CD4-positive, alpha-beta T cell treated with Interleukin-4 for 1 hour (primary cell): ENCODE measurements at regions not wholly inside any gene's neighbourhood (a gene's known extent, or its start where the extent isn't known, plus 50 kb on each side); places are given as distances from the start of the nearest gene placed in this dataset.

Experiments
- DNase-seq, 2 donors: peaks; one replicate each; pipeline ENCODE4 v3.0.0-alpha.2; 2020 to 2022

DNA sequence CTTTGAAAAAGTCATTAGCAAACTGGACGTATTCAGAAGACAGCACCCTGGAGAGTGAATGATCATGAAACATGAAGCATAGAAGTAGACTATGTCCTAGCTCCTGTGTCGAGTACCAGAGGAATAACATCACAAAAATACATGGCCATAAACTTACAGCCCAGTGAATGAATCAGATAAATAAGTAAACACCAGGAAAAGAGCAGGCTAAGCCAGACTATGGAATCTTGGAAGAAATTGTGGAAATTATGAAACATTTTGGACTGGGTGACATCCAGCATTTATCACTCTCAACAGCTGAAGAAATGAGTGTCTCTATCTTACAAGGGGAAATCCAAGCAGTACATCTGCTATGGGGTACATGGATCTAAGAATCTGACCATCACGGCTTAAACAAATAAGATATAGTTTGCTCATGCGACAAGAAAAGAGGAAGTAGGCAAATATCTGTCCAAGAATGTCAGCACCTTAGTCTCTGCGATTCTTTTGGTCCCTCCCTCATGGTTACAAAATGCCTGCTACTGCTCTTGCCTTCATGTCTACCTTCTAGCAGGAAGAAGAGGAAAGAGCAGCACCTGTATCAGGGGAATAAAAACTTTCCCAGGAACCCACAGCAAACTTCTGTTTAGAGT lies 481.5 kb downstream of the BCOR start:
- DNase-seq = no peak

DNA sequence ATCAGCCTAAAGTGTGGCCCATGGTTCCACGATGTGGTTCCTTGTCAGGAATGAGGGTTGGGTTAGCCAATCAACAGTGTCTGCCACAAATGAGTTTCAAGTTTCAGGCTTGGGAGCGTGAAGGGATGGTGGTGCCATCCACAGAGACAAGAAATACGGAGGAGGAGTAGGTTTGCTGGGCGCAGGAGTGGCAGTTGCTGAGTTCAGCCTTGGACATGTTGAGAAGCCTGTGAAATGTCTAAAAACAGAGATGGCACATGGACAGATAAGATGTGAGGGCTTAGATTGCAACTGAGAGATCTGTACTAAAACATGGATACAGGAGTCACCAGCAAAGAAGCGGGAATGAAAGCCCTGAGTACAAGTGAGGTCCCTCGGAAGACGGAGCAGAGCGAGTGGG lies 481.0 kb downstream of the BCOR start:
- DNase-seq = no peak

GRCh38 chrX:39618178-39618577 lies 479.6 kb downstream of the BCOR start:
- DNase-seq = no peak

DNA sequence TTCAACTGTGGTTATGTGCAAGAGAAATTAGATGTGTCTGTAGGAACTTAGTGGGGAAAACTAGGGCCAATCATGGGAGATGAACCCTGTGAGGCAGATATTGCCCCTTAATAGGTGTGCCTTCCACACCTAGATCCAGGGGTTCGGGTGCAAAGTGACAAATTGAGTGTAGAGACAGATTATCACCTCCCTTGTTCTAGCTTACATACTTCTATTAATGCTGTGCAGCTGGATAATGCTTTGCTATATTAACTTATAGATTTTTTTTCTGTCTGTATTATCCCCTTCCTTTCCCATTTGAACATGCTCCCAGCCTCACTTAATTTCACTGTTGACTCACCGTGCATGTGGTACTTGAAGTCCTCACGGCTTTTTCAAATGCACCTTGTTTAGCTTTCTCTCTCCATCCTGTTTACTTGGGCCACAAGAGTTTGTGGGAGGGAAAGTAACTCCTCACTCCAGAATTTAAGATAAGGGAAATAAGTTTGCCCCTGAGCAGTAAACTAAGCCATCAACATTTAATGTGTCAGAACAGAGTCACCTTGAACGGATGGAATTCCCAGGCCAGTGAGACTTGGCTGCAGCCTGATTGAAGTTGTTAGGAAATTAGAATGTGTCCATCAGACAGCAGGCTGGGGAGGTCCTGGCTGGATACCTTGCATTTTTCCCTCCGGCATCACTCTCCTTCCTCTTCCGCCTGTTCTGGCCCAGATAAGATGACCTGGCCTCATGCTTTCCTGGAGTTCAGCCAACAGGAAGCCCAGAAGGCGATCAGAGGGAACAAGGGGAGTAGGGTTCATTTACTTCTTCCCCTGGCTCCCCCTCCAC lies 478.4 kb downstream of the BCOR start:
- no peak for DNase-seq

- no peak for DNase-seq
Observed at GRCh38 chrX:39624166-39624565, 473.6 kb downstream of the BCOR start.

- DNase-seq = no peak
Observed at GRCh38 chrX:39625810-39626209, 471.9 kb downstream of the BCOR start.

DNA sequence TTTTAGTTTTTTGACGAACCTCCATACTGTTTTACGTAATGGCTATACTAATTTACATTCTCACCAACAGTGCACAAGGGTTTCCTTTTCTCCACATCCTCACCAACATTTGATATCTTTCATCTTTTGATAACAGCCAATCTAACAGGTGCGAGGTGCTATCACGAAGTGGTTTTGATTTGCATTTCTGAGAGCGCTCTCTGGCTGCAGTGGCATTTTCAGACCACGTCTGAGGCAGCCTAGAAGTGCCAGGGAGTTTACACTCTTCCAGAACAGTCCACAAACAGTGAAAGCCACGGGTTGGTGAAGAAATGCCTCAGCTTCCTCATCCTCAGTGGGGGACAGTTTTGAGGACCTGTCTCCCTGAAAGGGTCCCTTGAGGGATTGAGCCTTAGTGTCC lies 471.0 kb downstream of the BCOR start:
- no peak for DNase-seq

DNA sequence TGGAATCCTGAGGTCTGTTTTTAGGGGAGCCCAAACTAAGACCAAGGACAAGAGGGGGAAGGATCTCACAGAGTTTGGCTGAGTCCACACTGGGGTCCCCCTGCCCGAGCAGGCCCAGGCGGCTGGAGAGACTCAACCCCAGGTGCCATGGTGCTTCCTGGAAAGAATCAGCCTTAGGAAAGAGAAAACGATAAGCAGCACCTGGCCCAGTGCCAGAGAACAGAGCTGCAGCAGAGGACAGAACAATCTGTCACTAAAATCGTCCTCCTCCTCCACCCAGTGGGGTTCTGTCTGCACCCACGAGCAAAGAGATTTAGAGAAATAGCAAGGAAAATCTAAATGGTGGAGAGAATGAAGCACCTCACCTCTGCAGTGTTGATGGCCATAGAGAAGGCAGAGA lies 470.5 kb downstream of the BCOR start:
- no peak for DNase-seq

DNA sequence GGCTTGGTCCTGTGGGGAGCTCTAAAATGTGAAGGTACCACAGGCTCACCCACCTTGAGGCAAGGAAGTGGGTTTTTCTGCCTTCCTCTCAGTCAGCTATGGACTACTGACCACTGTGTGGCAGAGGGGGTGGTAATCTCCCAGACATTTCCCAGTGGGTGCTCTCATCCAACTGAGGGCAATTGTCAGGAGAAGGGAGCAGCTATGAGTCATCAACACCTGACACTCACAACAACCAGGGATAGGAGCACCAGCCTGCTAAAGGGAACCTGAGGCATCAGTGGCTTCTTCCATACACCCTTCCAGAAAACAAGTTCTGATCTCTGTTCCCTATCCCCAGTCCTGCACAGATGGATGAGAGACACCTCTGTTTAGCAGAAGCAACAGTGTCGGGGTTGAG lies 468.8 kb downstream of the BCOR start:
- DNase-seq = no peak

GRCh38 chrX:39630344-39630743 lies 467.4 kb downstream of the BCOR start:
- DNase-seq = no peak

GRCh38 chrX:39631276-39632229 lies 466.2 kb downstream of the BCOR start:
- DNase-seq = no peak

DNA sequence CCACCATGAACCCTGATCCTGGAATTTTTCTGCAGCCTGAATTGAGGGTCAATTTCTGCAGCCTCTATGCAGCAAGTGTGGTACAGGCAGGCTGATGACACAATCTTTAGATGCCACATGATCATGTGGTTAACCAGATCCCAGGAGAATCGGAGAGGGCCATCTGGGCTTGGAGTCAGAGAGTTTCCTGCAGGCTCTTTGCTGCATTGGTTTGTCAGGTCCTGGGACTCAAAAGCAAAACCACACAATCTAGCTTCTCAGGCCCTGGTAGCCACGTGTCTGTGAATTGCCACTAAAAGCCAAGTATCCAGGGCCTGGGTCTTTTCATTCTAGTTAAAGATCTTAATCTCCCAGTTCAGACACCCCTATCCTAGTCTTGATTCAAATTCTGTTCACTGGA lies 464.5 kb downstream of the BCOR start:
- DNase-seq = no peak

DNA sequence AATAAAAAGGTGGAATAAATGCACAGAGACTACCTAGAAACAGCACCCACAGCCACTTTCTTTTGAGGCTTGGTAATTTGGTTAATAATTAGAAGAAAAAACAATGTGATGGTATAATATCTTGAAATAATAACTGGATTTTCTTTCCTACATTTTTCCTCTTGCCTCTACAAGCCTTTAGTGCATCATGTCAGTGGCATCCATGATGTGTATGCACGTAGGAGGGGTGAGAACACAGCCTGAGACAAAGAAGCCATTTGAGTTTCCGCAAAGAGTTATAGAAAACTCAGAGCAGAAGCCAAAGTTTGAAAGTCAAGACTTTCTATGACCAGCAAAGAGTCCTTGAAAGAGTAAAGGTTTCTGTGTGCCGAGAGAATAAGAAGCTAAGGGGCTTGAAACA lies 461.3 kb downstream of the BCOR start:
- no peak for DNase-seq

DNA sequence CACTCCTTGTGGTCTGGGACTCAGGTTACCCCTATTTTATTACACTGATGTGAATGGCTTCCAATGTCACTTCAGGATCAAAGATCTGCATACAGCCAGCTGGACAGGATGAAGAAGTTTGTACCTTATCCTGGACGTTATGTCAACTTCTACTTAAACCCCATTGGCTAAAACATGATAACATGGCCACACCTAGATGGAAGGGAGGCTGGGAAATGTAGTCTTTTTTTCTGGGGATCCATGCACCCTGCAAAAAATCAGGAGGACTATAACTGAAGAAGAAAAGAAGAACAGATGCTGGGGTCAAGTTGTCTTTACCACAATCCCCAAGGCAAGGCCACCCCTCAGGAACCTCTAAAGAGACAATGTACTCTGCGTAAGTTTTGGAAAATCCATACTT lies 459.2 kb downstream of the BCOR start:
- DNase-seq = no peak

DNA sequence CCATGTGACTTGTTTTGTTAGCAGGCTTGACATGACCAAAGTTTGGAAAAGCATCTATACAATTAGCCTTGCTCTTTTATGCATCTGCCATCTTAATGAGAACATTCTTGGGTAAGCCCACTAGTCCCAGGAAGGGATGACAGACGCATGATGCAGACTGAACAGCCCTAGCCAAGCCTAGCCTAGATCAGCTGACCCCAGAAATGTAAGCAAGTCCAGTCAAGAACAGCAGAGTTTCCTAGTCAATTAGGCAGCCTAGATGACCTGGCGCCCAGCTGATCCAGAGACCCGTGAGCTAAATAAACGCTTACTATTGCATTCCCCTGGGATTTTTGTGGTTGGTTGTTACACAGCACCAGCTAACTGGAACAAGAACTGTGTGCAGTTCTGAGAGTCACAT lies 457.9 kb downstream of the BCOR start:
- no peak for DNase-seq

- DNase-seq = no peak
Observed at GRCh38 chrX:39640866-39641265, 456.9 kb downstream of the BCOR start.

- DNase-seq = no peak
Observed at GRCh38 chrX:39642071-39642470, 455.7 kb downstream of the BCOR start.

DNA sequence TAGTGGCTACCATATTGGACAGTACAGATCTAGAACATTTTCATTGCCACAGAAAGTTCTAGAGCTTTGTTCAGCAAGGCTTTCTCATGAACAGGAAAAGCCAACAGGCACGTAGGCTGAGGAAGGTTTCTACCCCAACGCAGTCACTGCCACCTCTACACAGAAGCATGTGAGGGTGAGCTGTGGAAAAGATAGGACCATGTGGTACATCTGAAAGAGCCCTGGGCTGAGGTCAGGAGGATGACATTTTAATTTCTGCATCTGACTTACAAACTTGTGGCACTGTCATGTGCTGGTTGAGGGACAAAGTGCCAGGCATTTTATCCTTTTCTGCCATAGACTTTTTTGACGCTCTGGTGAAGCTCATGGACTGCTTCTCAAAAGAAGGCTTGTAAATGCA lies 454.2 kb downstream of the BCOR start:
- no peak for DNase-seq

DNA sequence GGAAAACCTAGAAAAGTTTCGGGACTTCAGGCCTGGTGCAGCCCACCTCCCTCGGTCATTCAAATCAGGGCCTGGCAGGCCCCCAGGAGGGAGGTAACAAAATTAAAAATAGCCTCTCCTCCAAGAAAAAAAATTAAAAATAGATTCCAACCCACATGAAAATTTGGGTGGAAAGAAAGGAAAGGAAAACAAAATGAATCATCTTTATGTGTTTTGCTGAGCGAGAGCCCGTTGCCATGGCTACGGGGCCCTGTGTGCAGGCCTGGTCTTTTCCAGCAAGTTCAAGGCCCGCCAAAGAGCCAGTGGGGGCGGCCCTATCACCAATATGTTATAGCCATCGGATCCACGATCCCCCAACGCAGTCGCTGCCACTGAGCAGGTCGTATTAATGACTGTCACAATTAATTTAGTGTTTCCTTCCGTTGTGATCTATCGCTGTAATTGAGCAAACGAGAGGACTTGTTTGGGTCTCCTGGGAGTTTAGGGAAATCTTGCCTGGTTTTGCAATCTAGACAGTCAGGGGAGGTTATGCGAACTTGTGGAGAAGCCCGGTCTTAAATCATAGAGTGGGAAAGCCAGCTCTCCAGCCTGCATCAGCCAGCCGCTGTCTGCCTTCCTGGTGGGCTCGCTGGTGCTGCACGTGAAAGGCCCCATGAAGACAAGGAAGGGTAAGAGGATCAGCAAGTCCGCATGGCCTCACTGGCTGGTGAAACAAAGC lies 452.4 kb downstream of the BCOR start:
- DNase-seq = no peak

GRCh38 chrX:39648548-39649254 lies 449.1 kb downstream of the BCOR start:
- no peak for DNase-seq

DNA sequence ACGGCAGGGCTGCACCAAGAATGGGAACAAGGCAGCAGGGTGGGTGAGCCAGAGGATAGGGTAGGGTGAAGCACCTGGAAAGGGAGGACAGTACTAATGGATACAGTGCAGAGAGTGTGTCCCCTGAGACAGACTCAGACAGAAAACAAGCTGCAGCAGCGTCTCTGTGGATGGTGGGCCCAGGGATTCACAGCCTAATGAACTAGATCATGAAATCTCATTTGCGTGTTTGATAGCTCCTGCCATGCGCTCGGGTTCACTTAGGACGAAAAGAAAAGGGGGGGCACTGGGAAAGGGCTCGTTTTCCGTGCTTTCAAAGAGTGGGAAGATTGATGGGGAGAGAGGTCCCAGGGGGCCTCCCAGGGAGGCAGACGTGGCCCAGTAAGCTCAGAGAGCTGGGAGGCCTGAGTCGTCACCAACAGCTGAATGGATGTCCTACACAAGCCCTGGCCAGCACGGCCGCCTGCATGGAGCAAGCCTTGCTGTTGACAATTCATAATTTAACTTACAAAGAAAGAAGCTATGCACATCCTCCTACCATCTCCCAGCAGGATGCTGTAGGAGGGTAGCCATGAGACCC lies 446.9 kb downstream of the BCOR start:
- no peak for DNase-seq

GRCh38 chrX:39652336-39652735 lies 445.4 kb downstream of the BCOR start:
- peak in 1 of 2 donors; percentile 21 for DNase-seq
